Mesendoderm (in vitro differentiated cells): ENCODE measurements at regions not wholly inside any gene's neighbourhood (a gene's known extent, or its start where the extent isn't known, plus 50 kb on each side); places are given as distances from the start of the nearest gene placed in this dataset.

Experiments
- DNase-seq: peaks from one replicate; pipeline ENCODE4 v3.0.0; 2013
- H2AK5ac ChIP-seq: 2 replicates; pipeline ENCODE4 v1.6.1; 2013; ENCODE audit warnings: low read length, inconsistent platforms
- H2BK120ac ChIP-seq: 2 replicates; pipeline ENCODE4 v1.6.1; 2013; ENCODE audit warnings: low read depth, mild to moderate bottlenecking, low read length, moderate library complexity, mixed read lengths
- H2BK15ac ChIP-seq: replicated peaks from 2 replicates; pipeline ENCODE4 v1.6.1; 2013; ENCODE audit warnings: low read depth, mild to moderate bottlenecking, moderate library complexity
- H2BK5ac ChIP-seq: 2 replicates; pipeline ENCODE4 v1.6.1; 2013; ENCODE audit warnings: low read length, inconsistent platforms
- H3K18ac ChIP-seq: 2 replicates; pipeline ENCODE4 v1.6.1; 2013; ENCODE audit warnings: mild to moderate bottlenecking, low read length, mixed read lengths
- H3K23ac ChIP-seq: one replicate; pipeline ENCODE4 v1.6.1; 2013; ENCODE audit warnings: low read length
- H3K27ac ChIP-seq: 2 replicates; pipeline ENCODE4 v1.5.1; 2013; ENCODE audit warnings: low read depth, mild to moderate bottlenecking, inconsistent platforms, low read length, moderate library complexity
- H3K27me3 ChIP-seq: 2 replicates; pipeline ENCODE4 v1.6.1; 2013; ENCODE audit warnings: low read length, control low read depth, mild to moderate bottlenecking, inconsistent platforms; ENCODE audit not compliant: insufficient read depth, poor library complexity
- H3K36me3 ChIP-seq: 2 replicates; pipeline ENCODE4 v1.6.1; 2013; ENCODE audit warnings: low read length, inconsistent platforms; ENCODE audit not compliant: control insufficient read depth, insufficient read depth
- H3K4ac ChIP-seq: one replicate; pipeline ENCODE4 v1.6.1; 2013; ENCODE audit warnings: low read depth, mild to moderate bottlenecking, low read length, moderate library complexity
- H3K4me1 ChIP-seq: 2 replicates; pipeline ENCODE4 v1.6.1; 2013; ENCODE audit warnings: low read depth, low read length, inconsistent platforms; ENCODE audit not compliant: control insufficient read depth
- H3K4me2 ChIP-seq: 2 replicates; pipeline ENCODE4 v1.6.1; 2013; ENCODE audit warnings: low read length
- H3K4me3 ChIP-seq: 2 replicates; pipeline ENCODE4 v1.5.1; 2013; ENCODE audit warnings: mild to moderate bottlenecking, low read length
- H3K56ac ChIP-seq: one replicate; pipeline ENCODE4 v1.6.1; 2013; ENCODE audit warnings: low read length
- H3K79me1 ChIP-seq: 2 replicates; pipeline ENCODE4 v1.6.1; 2013; ENCODE audit warnings: low read length, inconsistent platforms
- H3K79me2 ChIP-seq: 2 replicates; pipeline ENCODE4 v1.6.1; 2013; ENCODE audit warnings: mild to moderate bottlenecking, low read length; ENCODE audit not compliant: control insufficient read depth, insufficient read depth
- H3K9ac ChIP-seq: 2 replicates; pipeline ENCODE4 v1.6.1; 2013; ENCODE audit warnings: low read length, inconsistent platforms
- H4K5ac ChIP-seq: one replicate; pipeline ENCODE4 v1.6.1; 2013; ENCODE audit warnings: low read length
- H4K8ac ChIP-seq: one replicate; pipeline ENCODE4 v1.6.1; 2013; ENCODE audit warnings: low read depth, mild to moderate bottlenecking, control low read depth, low read length, moderate library complexity
- WGBS: extraction: QIAGEN DNeasy Blood & Tissue Kit; methylation state at CpG from one replicate; pipeline ENCODE4 v1.1.7; 2013; ENCODE audit warnings: low lambda C conversion rate, missing lambda C conversion rate; ENCODE audit not compliant: insufficient coverage; ENCODE audit errors: extremely low coverage; 5-methylcytosine and 5-hydroxymethylcytosine counted together

GRCh38 chr7:84452618-84453017 is 258.0 kb upstream of the SEMA3A start:
- H3K9ac ChIP-seq: no peak overlapping the region
- no peak overlapping the region for H4K5ac ChIP-seq
- H3K4me3 ChIP-seq: no peak overlapping the region
- H3K4me1 ChIP-seq: no peaks in the 10 kb centered on the region
- no CpG with 5 or more reads among the region's 1 CpG for WGBS
- H2BK120ac ChIP-seq: no peak overlapping the region
- H2AK5ac ChIP-seq: no peak overlapping the region
- no peaks in the 10 kb centered on the region for H3K36me3 ChIP-seq
- H3K18ac ChIP-seq: no peak overlapping the region
- H3K27me3 ChIP-seq: no peaks in the 10 kb centered on the region
- H3K56ac ChIP-seq: no peak overlapping the region
- no peaks in the 10 kb centered on the region for H3K79me2 ChIP-seq
- H3K4me2 ChIP-seq: no peak overlapping the region
- H3K4ac ChIP-seq: no peak overlapping the region
- no peak overlapping the region for H2BK15ac ChIP-seq
- no peak overlapping the region for H4K8ac ChIP-seq
- no peaks in the 10 kb centered on the region for H3K79me1 ChIP-seq
- H3K27ac ChIP-seq: no peak overlapping the region
- no peak for DNase-seq
- H3K23ac ChIP-seq: no peak overlapping the region
- no peak overlapping the region for H2BK5ac ChIP-seq

- Histone ChIP-seq H4K8ac (no peak overlapping the region), H3K4me2 (no peak overlapping the region), H2BK5ac (no peak overlapping the region), H3K27me3 (no peaks in the 10 kb centered on the region), H3K9ac (no peak overlapping the region), H3K18ac (no peak overlapping the region), H3K4ac (no peak overlapping the region), H2BK15ac (no peak overlapping the region), H2BK120ac (no peak overlapping the region), H3K56ac (no peak overlapping the region), H3K4me3 (no peak overlapping the region), H3K27ac (no peak overlapping the region), H3K36me3 (no peaks in the 10 kb centered on the region), H3K4me1 (no peaks in the 10 kb centered on the region), H2AK5ac (no peak overlapping the region), H3K79me2 (no peaks in the 10 kb centered on the region), H3K23ac (no peak overlapping the region), H4K5ac (no peak overlapping the region), H3K79me1 (no peaks in the 10 kb centered on the region)
- no peak for DNase-seq
Measured at GRCh38 chr7:84450772-84451171, 256.2 kb upstream of the SEMA3A start.

GRCh38 chr7:84447636-84448293 is 253.2 kb upstream of the SEMA3A start:
- Histone ChIP-seq H2BK120ac (no peak overlapping the region), H3K36me3 (no peaks in the 10 kb centered on the region), H3K79me2 (no peaks in the 10 kb centered on the region), H4K8ac (no peak overlapping the region), H3K27ac (no peak overlapping the region), H3K4me2 (no peak overlapping the region), H4K5ac (no peak overlapping the region), H3K9ac (no peak overlapping the region), H3K18ac (no peak overlapping the region), H2BK5ac (no peak overlapping the region), H3K4me1 (no peaks in the 10 kb centered on the region), H2AK5ac (no peak overlapping the region), H3K27me3 (no peaks in the 10 kb centered on the region), H3K23ac (no peak overlapping the region), H3K4ac (no peak overlapping the region), H3K4me3 (no peak overlapping the region), H3K56ac (no peak overlapping the region), H3K79me1 (no peaks in the 10 kb centered on the region), H2BK15ac (no peak overlapping the region)
- no peak for DNase-seq
- WGBS: no CpG with 5 or more reads among the region's 17 CpGs

GRCh38 chr7:84446991-84447480 is 252.4 kb upstream of the SEMA3A start:
- H4K5ac ChIP-seq: no peak overlapping the region
- H4K8ac ChIP-seq: no peak overlapping the region
- H3K4me2 ChIP-seq: no peak overlapping the region
- no peak overlapping the region for H3K4ac ChIP-seq
- no peaks in the 10 kb centered on the region for H3K79me2 ChIP-seq
- no peak overlapping the region for H3K23ac ChIP-seq
- no peak overlapping the region for H3K56ac ChIP-seq
- H2AK5ac ChIP-seq: no peak overlapping the region
- no peak for DNase-seq
- H3K36me3 ChIP-seq: no peaks in the 10 kb centered on the region
- no peak overlapping the region for H3K4me3 ChIP-seq
- no CpG with 5 or more reads among the region's 14 CpGs for WGBS
- no peaks in the 10 kb centered on the region for H3K4me1 ChIP-seq
- H2BK5ac ChIP-seq: no peak overlapping the region
- no peaks in the 10 kb centered on the region for H3K79me1 ChIP-seq
- no peak overlapping the region for H3K27ac ChIP-seq
- H3K27me3 ChIP-seq: no peaks in the 10 kb centered on the region
- no peak overlapping the region for H2BK120ac ChIP-seq
- H3K9ac ChIP-seq: no peak overlapping the region
- no peak overlapping the region for H2BK15ac ChIP-seq
- no peak overlapping the region for H3K18ac ChIP-seq

GRCh38 chr7:84425702-84426259 is 231.2 kb upstream of the SEMA3A start:
- no CpG with 5 or more reads among the region's 5 CpGs for WGBS
- H2BK5ac ChIP-seq: no peak overlapping the region
- H2AK5ac ChIP-seq: no peak overlapping the region
- no peak overlapping the region for H3K4ac ChIP-seq
- no peaks in the 10 kb centered on the region for H3K79me1 ChIP-seq
- H3K79me2 ChIP-seq: no peaks in the 10 kb centered on the region
- H3K23ac ChIP-seq: no peak overlapping the region
- H3K18ac ChIP-seq: no peak overlapping the region
- no peak overlapping the region for H3K4me3 ChIP-seq
- H3K9ac ChIP-seq: no peak overlapping the region
- no peak for DNase-seq
- H3K56ac ChIP-seq: no peak overlapping the region
- no peaks in the 10 kb centered on the region for H3K36me3 ChIP-seq
- H3K27me3 ChIP-seq: no peaks in the 10 kb centered on the region
- H3K4me1 ChIP-seq: no peaks in the 10 kb centered on the region
- no peak overlapping the region for H3K4me2 ChIP-seq
- H4K8ac ChIP-seq: no peak overlapping the region
- H3K27ac ChIP-seq: no peak overlapping the region
- H2BK120ac ChIP-seq: no peak overlapping the region
- H2BK15ac ChIP-seq: no peak overlapping the region
- no peak overlapping the region for H4K5ac ChIP-seq

GRCh38 chr7:84422790-84423189 is 228.2 kb upstream of the SEMA3A start:
- Histone ChIP-seq H3K4me2 (no peak overlapping the region), H3K27me3 (no peaks in the 10 kb centered on the region), H3K27ac (no peak overlapping the region), H2BK15ac (no peak overlapping the region), H4K5ac (no peak overlapping the region), H4K8ac (no peak overlapping the region), H3K4ac (no peak overlapping the region), H3K18ac (no peak overlapping the region), H3K56ac (no peak overlapping the region), H3K36me3 (no peaks in the 10 kb centered on the region), H2AK5ac (no peak overlapping the region), H2BK5ac (no peak overlapping the region), H3K4me1 (no peaks in the 10 kb centered on the region), H3K9ac (no peak overlapping the region), H3K79me1 (no peaks in the 10 kb centered on the region), H2BK120ac (no peak overlapping the region), H3K23ac (no peak overlapping the region), H3K79me2 (no peaks in the 10 kb centered on the region), H3K4me3 (no peak overlapping the region)
- DNase-seq: no peak
